HL-60 (cell line): ENCODE measurements at regions not wholly inside any gene's neighbourhood (a gene's known extent, or its start where the extent isn't known, plus 50 kb on each side); places are given as distances from the start of the nearest gene placed in this dataset.
A peak's percentile ranks its signal among the peaks of the same experiment; 100 is the strongest.

Source experiments
- DNase-seq, 2 experiments: peaks; one replicate each; pipeline ENCODE4 v3.0.0-alpha.2; 2010 to 2020; ENCODE audit warnings: low read depth in 1 of 2, low spot score in 1 of 2
- H3K27ac ChIP-seq: fragments of 250-450 bp; sonication (Bioruptor Pico); replicated peaks from 2 replicates; pipeline ENCODE4 v1.5.1; 2020; ENCODE audit warnings: mild to moderate bottlenecking, moderate library complexity
- H3K27me3 ChIP-seq: fragments of 250-450 bp; sonication (Bioruptor Pico); 2 replicates; pipeline ENCODE4 v1.5.1; 2021; ENCODE audit warnings: mild to moderate bottlenecking, moderate library complexity; ENCODE audit not compliant: insufficient read depth, poor library complexity, severe bottlenecking
- H3K4me3 ChIP-seq: replicated peaks from 2 replicates; pipeline ENCODE4 v1.5.1; 2011; ENCODE audit warnings: mild to moderate bottlenecking, control low read depth, low read length; ENCODE audit not compliant: insufficient read depth
- CTCF ChIP-seq: IDR thresholded peaks from one replicate; pipeline ENCODE4 v1.5.1; 2011; ENCODE audit warnings: low read length, control low read depth, inconsistent platforms; ENCODE audit not compliant: insufficient read depth
- GABPA ChIP-seq: IDR thresholded peaks from 2 replicates; pipeline ENCODE4 v1.6.1; 2012; ENCODE audit warnings: low read depth
- POLR2AphosphoS5 ChIP-seq: IDR thresholded peaks from 2 replicates; pipeline ENCODE4 v1.6.1; 2012; ENCODE audit warnings: low read depth
- SPI1 ChIP-seq: IDR thresholded peaks from 2 replicates; pipeline ENCODE4 v1.6.1; 2012; ENCODE audit warnings: low read depth, mild to moderate bottlenecking, borderline replicate concordance
- TF ChIP-seq, protein P1 (sequence below): IDR thresholded peaks from 2 replicates; pipeline ENCODE4 v1.6.1; 2012; ENCODE audit warnings: low read depth; ENCODE audit not compliant: insufficient replicate concordance

GRCh38 chr3:72628065-72628464, 220.2 kb downstream of the SHQ1 start:
- no peak for TF ChIP-seq SPI1
- TF ChIP-seq POLR2AphosphoS5 = no peak
- no peak for TF ChIP-seq CTCF
- TF ChIP-seq, protein P1, sequence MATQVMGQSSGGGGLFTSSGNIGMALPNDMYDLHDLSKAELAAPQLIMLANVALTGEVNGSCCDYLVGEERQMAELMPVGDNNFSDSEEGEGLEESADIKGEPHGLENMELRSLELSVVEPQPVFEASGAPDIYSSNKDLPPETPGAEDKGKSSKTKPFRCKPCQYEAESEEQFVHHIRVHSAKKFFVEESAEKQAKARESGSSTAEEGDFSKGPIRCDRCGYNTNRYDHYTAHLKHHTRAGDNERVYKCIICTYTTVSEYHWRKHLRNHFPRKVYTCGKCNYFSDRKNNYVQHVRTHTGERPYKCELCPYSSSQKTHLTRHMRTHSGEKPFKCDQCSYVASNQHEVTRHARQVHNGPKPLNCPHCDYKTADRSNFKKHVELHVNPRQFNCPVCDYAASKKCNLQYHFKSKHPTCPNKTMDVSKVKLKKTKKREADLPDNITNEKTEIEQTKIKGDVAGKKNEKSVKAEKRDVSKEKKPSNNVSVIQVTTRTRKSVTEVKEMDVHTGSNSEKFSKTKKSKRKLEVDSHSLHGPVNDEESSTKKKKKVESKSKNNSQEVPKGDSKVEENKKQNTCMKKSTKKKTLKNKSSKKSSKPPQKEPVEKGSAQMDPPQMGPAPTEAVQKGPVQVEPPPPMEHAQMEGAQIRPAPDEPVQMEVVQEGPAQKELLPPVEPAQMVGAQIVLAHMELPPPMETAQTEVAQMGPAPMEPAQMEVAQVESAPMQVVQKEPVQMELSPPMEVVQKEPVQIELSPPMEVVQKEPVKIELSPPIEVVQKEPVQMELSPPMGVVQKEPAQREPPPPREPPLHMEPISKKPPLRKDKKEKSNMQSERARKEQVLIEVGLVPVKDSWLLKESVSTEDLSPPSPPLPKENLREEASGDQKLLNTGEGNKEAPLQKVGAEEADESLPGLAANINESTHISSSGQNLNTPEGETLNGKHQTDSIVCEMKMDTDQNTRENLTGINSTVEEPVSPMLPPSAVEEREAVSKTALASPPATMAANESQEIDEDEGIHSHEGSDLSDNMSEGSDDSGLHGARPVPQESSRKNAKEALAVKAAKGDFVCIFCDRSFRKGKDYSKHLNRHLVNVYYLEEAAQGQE = no peak
- no peak for TF ChIP-seq GABPA
- Histone ChIP-seq H3K4me3 (no peak overlapping the region), H3K27me3 (no peaks in the 10 kb centered on the region), H3K27ac (no peak overlapping the region)
- DNase-seq = no peak

GRCh38 chr3:72627271-72627670, 221.0 kb downstream of the SHQ1 start:
- TF ChIP-seq POLR2AphosphoS5 (no peak), SPI1 (no peak), CTCF (no peak), GABPA (no peak)
- TF ChIP-seq, protein P1 = no peak
- Histone ChIP-seq H3K27ac (no peak overlapping the region; the same call in 1 of the 2 replicates), H3K4me3 (no peak overlapping the region), H3K27me3 (no peaks in the 10 kb centered on the region)
- DNase-seq = no peak

- H3K4me3 ChIP-seq = no peak overlapping the region
- no peak overlapping the region for H3K27ac ChIP-seq
- no peaks in the 10 kb centered on the region for H3K27me3 ChIP-seq
- DNase-seq = peak; percentile 44 to 87
- no peak for TF ChIP-seq SPI1
- TF ChIP-seq POLR2AphosphoS5 = no peak
- no peak for TF ChIP-seq CTCF
- TF ChIP-seq GABPA = no peak
Measured at GRCh38 chr3:72625602-72626337, 222.5 kb downstream of the SHQ1 start.
